B cell (primary cell): ENCODE measurements at regions not wholly inside any gene's neighbourhood (a gene's known extent, or its start where the extent isn't known, plus 50 kb on each side); places are given as distances from the start of the nearest gene placed in this dataset.

Source experiments
- ATAC-seq: fragments of 200-7000 bp; cut with Tn5 transposase; one replicate; pipeline ENCODE4 v1.10.0; 2021; ENCODE audit warnings: low read depth, mild to moderate bottlenecking, moderate number of reproducible peaks, moderate library complexity
- CTCF ChIA-PET: fragments of 350-600 bp; sonication (Branson Sonifier 250); formaldehyde crosslinking; loops from one replicate; lab custom pipeline; 2021; ENCODE audit warnings: antibody characterized with exemption, inconsistent platforms; lab: Charles Lee
- POLR2A ChIA-PET: fragments of 350-600 bp; sonication (Branson Sonifier 250); formaldehyde crosslinking; loops from one replicate; lab custom pipeline; 2021; ENCODE audit warnings: antibody characterized with exemption; lab: Charles Lee
- DNase-seq: peaks from one replicate; pipeline ENCODE4 v3.0.0; 2013
- H2AFZ ChIP-seq: 2 replicates; pipeline ENCODE4 v1.6.1; 2012; ENCODE audit warnings: mild to moderate bottlenecking, low read depth, low read length; ENCODE audit not compliant: insufficient read depth, poor library complexity, severe bottlenecking
- H3K27ac ChIP-seq, 2 donors: 1 replicate in 1 of 2; 2 replicates in 1 of 2; pipeline ENCODE4 v1.5.1; 2012 to 2013; ENCODE audit warnings: low read length in 2 of 2, mild to moderate bottlenecking in 2 of 2, moderate library complexity in 1 of 2
- H3K27me3 ChIP-seq, 4 experiments: fragments of 200-600 bp in 1 of 4; sonication (generic) in 1 of 4; replicated peaks in 1 of 4; 1 replicate in 2 of 4; 2 replicates in 2 of 4; pipeline versions ENCODE4 v1.6.1 to v1.7.0; 2013 to 2016; ENCODE audit warnings: low read length in 3 of 4, mild to moderate bottlenecking in 2 of 4, mixed read lengths in 1 of 4, moderate library complexity in 1 of 4; ENCODE audit not compliant: insufficient read depth in 4 of 4, control insufficient read depth in 3 of 4; ENCODE audit errors: control extremely low read depth in 1 of 4
- H3K36me3 ChIP-seq, 2 experiments: replicated peaks in 1 of 2; 1 replicate in 1 of 2; 2 replicates in 1 of 2; pipeline versions ENCODE4 v1.6.1 to v1.7.1; 2013; ENCODE audit warnings: low read length in 1 of 2; ENCODE audit not compliant: insufficient read depth in 2 of 2, control insufficient read depth in 1 of 2; ENCODE audit errors: control extremely low read depth in 1 of 2, extremely low read depth in 1 of 2
- H3K4me1 ChIP-seq, 2 donors: fragments of 200-600 bp in 1 of 2; sonication (generic) in 1 of 2; 1 replicate in 1 of 2; 2 replicates in 1 of 2; pipeline versions ENCODE4 v1.5.1 to v1.6.1; 2013 to 2017; ENCODE audit warnings: low read length in 2 of 2; ENCODE audit not compliant: control insufficient read depth in 2 of 2, insufficient read depth in 2 of 2
- H3K4me2 ChIP-seq: replicated peaks from 2 replicates; pipeline ENCODE3; 2012; ENCODE audit warnings: mild to moderate bottlenecking, low read depth, low read length; ENCODE audit not compliant: poor library complexity, severe bottlenecking
- H3K4me3 ChIP-seq, 5 experiments: fragments of 200-600 bp in 1 of 5; sonication (generic) in 1 of 5; 1 replicate in 3 of 5; 2 replicates in 2 of 5; pipeline versions ENCODE4 v1.5.1 to v1.7.0; 2011 to 2016; ENCODE audit warnings: low read length in 4 of 5, mild to moderate bottlenecking in 4 of 5, low read depth in 2 of 5, control low read depth in 1 of 5, moderate library complexity in 1 of 5; ENCODE audit not compliant: insufficient read depth in 1 of 5; ENCODE audit errors: control extremely low read depth in 1 of 5, extremely low read depth in 1 of 5
- H3K79me2 ChIP-seq: fragments of 200-600 bp; sonication (generic); one replicate; pipeline ENCODE4 v1.6.0; 2016; ENCODE audit warnings: low read length; ENCODE audit not compliant: control insufficient read depth, insufficient read depth
- H3K9ac ChIP-seq: fragments of 200-600 bp; sonication (generic); 2 replicates; pipeline ENCODE4 v1.6.1; 2017; ENCODE audit warnings: mild to moderate bottlenecking, low read length, moderate library complexity
- H3K9me3 ChIP-seq, 3 donors: one replicate each; pipeline versions ENCODE4 v1.6.1 to v1.7.1; 2013; ENCODE audit warnings: low read length in 2 of 3; ENCODE audit not compliant: control insufficient read depth in 2 of 3, insufficient read depth in 1 of 3; ENCODE audit errors: control extremely low read depth in 1 of 3
- H4K20me1 ChIP-seq: 2 replicates; pipeline ENCODE4 v1.6.0; 2012; ENCODE audit warnings: mild to moderate bottlenecking, low read length; ENCODE audit not compliant: insufficient read depth, control insufficient read depth, poor library complexity, severe bottlenecking
- H3K27ac Mint-ChIP-seq: one replicate; pipeline ENCODE4 v1.8.0; 2021; ENCODE audit warnings: mixed read lengths
- H3K27me3 Mint-ChIP-seq: one replicate; pipeline ENCODE4 v1.8.0; 2021; ENCODE audit warnings: mixed read lengths
- H3K4me1 Mint-ChIP-seq: one replicate; pipeline ENCODE4 v1.8.0; 2021; ENCODE audit warnings: mixed read lengths
- H3K4me3 Mint-ChIP-seq: one replicate; pipeline ENCODE4 v1.8.0; 2021; ENCODE audit warnings: mixed read lengths
- H3K9me3 Mint-ChIP-seq: one replicate; pipeline ENCODE4 v1.8.0; 2022; ENCODE audit warnings: mixed read lengths; ENCODE audit not compliant: insufficient read depth
- EZH2 ChIP-seq: IDR thresholded peaks from 2 replicates; pipeline ENCODE4 v1.6.1; 2012; ENCODE audit warnings: borderline replicate concordance, low read depth, mild to moderate bottlenecking, moderate library complexity, low read length; ENCODE audit not compliant: insufficient read depth, poor library complexity, severe bottlenecking
- WGBS: methylation state at CpG from one replicate; pipeline ENCODE4 v1.1.5; 2013; ENCODE audit warnings: missing lambda C conversion rate; ENCODE audit not compliant: insufficient coverage; 5-methylcytosine and 5-hydroxymethylcytosine counted together
- intact Hi-C: fragments of 100-400 bp; cut with micrococcal nuclease; formaldehyde crosslinking; loops from one replicate; pipeline ENCODE4 v1.10.0; 2022
- TF ChIP-seq, protein P1 (sequence below): fragments of 200-600 bp; IDR thresholded peaks from one replicate; pipeline ENCODE4 v1.8.0; 2022; ENCODE audit warnings: antibody characterized with exemption, mild to moderate bottlenecking

GRCh38 chr2:176650104-176650837, 381.0 kb downstream of the MTX2 start:
- TF ChIP-seq, protein P1, sequence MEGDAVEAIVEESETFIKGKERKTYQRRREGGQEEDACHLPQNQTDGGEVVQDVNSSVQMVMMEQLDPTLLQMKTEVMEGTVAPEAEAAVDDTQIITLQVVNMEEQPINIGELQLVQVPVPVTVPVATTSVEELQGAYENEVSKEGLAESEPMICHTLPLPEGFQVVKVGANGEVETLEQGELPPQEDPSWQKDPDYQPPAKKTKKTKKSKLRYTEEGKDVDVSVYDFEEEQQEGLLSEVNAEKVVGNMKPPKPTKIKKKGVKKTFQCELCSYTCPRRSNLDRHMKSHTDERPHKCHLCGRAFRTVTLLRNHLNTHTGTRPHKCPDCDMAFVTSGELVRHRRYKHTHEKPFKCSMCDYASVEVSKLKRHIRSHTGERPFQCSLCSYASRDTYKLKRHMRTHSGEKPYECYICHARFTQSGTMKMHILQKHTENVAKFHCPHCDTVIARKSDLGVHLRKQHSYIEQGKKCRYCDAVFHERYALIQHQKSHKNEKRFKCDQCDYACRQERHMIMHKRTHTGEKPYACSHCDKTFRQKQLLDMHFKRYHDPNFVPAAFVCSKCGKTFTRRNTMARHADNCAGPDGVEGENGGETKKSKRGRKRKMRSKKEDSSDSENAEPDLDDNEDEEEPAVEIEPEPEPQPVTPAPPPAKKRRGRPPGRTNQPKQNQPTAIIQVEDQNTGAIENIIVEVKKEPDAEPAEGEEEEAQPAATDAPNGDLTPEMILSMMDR, result peak; percentile 40
- TF ChIP-seq EZH2, result no peak
- ChIA-PET POLR2A (no interaction called here), CTCF (interaction anchor here (0.6 to 3.3 kb wide), 10 partner anchors 8 to 719 kb away, joined by 3 to 100 read pairs (median 8); no protein-coding TSS in a partner anchor)
- Mint-ChIP-seq H3K9me3 (no peaks in the 10 kb centered on the region), H3K27ac (no peak overlapping the region), H3K4me1 (peaks cover 3% of the 10 kb centered on the region), H3K4me3 (no peak overlapping the region), H3K27me3 (peaks cover 51% of the 10 kb centered on the region)
- DNase-seq (no peak), ATAC-seq (no peak)
- Histone ChIP-seq H3K4me3 (no peak overlapping the region), H3K4me1 (peaks cover 0 to 3% of the 10 kb centered on the region in 2 donors), H3K9ac (no peak overlapping the region), H3K4me2 (no peak overlapping the region), H3K27ac (no peak overlapping the region), H3K79me2 (no peaks in the 10 kb centered on the region), H3K36me3 (no peaks in the 10 kb centered on the region), H2AFZ (no peak overlapping the region), H3K27me3 (peaks cover 0 to 10% (median 4%) of the 10 kb centered on the region in 4 experiments), H4K20me1 (no peaks in the 10 kb centered on the region), H3K9me3 (no peaks in the 10 kb centered on the region)
- 100% methylated on average over 1 of the region's 4 CpGs for WGBS
- intact Hi-C loops, result loop anchor here (5.0 kb wide), 3 partner anchors 98 to 958 kb away; no protein-coding TSS in a partner anchor

- Histone ChIP-seq H3K9me3 (no peaks in the 10 kb centered on the region), H3K27ac (no peak overlapping the region), H3K79me2 (no peaks in the 10 kb centered on the region), H3K36me3 (no peaks in the 10 kb centered on the region), H3K27me3 (peaks cover 0 to 7% (median 3%) of the 10 kb centered on the region in 4 experiments), H3K9ac (no peak overlapping the region), H3K4me1 (peaks cover 0 to 3% of the 10 kb centered on the region in 2 donors), H3K4me2 (no peak overlapping the region), H4K20me1 (no peaks in the 10 kb centered on the region), H2AFZ (no peak overlapping the region), H3K4me3 (no peak overlapping the region)
- intact Hi-C loops, result loop anchor here (5.0 kb wide), 3 partner anchors 99 to 959 kb away; no protein-coding TSS in a partner anchor
- Mint-ChIP-seq H3K27me3 (peaks cover 54% of the 10 kb centered on the region), H3K9me3 (no peaks in the 10 kb centered on the region), H3K27ac (no peak overlapping the region), H3K4me3 (no peak overlapping the region), H3K4me1 (peaks cover 3% of the 10 kb centered on the region)
- ChIA-PET POLR2A (no interaction called here), CTCF (interaction anchor here (0.5 to 3.3 kb wide), 12 partner anchors 9 to 524 kb away, joined by 3 to 100 read pairs (median 9); no protein-coding TSS in a partner anchor)
- WGBS, result no CpG with 5 or more reads among the region's 13 CpGs
- DNase-seq, result no peak
- ATAC-seq, result no peak
- TF ChIP-seq, protein P1, result no peak
- no peak for TF ChIP-seq EZH2
Observed at GRCh38 chr2:176650838-176651555, 381.8 kb downstream of the MTX2 start.
